ENCODE measurements at regions not wholly inside any gene's neighbourhood (a gene's known extent, or its start where the extent isn't known, plus 50 kb on each side); places are given as distances from the start of the nearest gene placed in this dataset.

DNA sequence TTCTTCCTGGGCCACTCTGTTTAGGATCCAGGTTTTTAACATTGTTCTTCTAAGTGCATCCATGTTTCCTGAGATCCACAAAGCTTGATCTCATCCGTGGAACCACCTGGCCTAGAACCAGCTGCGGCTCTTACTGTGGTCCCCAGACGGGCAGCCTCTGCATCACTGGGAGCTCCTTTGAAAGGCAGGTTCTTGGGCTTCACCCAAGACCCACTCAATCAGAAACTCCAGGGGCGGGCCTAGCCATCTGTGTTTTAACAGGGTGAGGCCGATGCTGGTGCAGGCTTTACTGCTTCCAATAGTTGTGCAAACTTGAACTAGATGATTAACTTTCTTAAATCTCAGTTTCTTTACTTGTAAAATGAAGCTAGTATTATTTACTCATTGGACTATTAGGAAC, 605.7 kb downstream of the FGF9 start:
- TF ChIP-seq, protein P1, sequence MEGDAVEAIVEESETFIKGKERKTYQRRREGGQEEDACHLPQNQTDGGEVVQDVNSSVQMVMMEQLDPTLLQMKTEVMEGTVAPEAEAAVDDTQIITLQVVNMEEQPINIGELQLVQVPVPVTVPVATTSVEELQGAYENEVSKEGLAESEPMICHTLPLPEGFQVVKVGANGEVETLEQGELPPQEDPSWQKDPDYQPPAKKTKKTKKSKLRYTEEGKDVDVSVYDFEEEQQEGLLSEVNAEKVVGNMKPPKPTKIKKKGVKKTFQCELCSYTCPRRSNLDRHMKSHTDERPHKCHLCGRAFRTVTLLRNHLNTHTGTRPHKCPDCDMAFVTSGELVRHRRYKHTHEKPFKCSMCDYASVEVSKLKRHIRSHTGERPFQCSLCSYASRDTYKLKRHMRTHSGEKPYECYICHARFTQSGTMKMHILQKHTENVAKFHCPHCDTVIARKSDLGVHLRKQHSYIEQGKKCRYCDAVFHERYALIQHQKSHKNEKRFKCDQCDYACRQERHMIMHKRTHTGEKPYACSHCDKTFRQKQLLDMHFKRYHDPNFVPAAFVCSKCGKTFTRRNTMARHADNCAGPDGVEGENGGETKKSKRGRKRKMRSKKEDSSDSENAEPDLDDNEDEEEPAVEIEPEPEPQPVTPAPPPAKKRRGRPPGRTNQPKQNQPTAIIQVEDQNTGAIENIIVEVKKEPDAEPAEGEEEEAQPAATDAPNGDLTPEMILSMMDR (conservative IDR thresholded peaks at IDR 0.05; ENCODE audit: low read depth, low read length) = no peak
- TF ChIP-seq RAD21 (IDR thresholded peaks at IDR 0.05; ENCODE audit: low read length) (no peak), CEBPB (IDR thresholded peaks at IDR 0.05; ENCODE audit: low read depth, low read length) (no peak), MAZ (IDR thresholded peaks at IDR 0.05; ENCODE audit: borderline replicate concordance, low read depth, low read length) (no peak), RFX5 (IDR thresholded peaks at IDR 0.05; ENCODE audit: low read depth, low read length) (no peak), POLR2A (IDR thresholded peaks at IDR 0.05; ENCODE audit: low read depth, low read length) (no peak), SMC3 (IDR thresholded peaks at IDR 0.05; ENCODE audit: low read depth, low read length) (no peak), CHD1 (IDR thresholded peaks at IDR 0.05; ENCODE audit: low read depth, low read length) (no peak), ELK1 (IDR thresholded peaks at IDR 0.05; ENCODE audit: borderline replicate concordance, low read depth, low read length) (no peak), MAFK (IDR thresholded peaks at IDR 0.05; ENCODE audit: low read depth, low read length) (no peak), BHLHE40 (IDR thresholded peaks at IDR 0.05; ENCODE audit: low read depth, low read length) (no peak)
- TF ChIP-seq, protein P2, sequence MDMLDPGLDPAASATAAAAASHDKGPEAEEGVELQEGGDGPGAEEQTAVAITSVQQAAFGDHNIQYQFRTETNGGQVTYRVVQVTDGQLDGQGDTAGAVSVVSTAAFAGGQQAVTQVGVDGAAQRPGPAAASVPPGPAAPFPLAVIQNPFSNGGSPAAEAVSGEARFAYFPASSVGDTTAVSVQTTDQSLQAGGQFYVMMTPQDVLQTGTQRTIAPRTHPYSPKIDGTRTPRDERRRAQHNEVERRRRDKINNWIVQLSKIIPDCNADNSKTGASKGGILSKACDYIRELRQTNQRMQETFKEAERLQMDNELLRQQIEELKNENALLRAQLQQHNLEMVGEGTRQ (IDR thresholded peaks at IDR 0.05; ENCODE audit: low read depth, low read length) = no peak
